ENCODE measurements at regions not wholly inside any gene's neighbourhood (a gene's known extent, or its start where the extent isn't known, plus 50 kb on each side); places are given as distances from the start of the nearest gene placed in this dataset.

- DNase-seq = no peak
- Histone ChIP-seq H3K9me3 (replicated peaks) (peaks cover 23% of the 10 kb centered on the region), H3K27ac (replicated peaks) (no peak overlapping the region), H3K4me1 (no peaks in the 10 kb centered on the region), H3K4me3 (no peak overlapping the region), H3K36me3 (no peaks in the 10 kb centered on the region), H3K27me3 (ENCODE audit: low read depth) (no peaks in the 10 kb centered on the region)
- TF ChIP-seq CTCF (IDR thresholded peaks at IDR 0.05; ENCODE audit: borderline replicate concordance) = no peak
- intact Hi-C loops (cut with micrococcal nuclease) = no loop called here
These were observed 187.9 kb upstream of the BTBD3 start for GRCh38 chr20:11729806-11730205.

- peaks cover 23% of the 10 kb centered on the region for H3K9me3 ChIP-seq (replicated peaks)
- no peak overlapping the region for H3K27ac ChIP-seq (replicated peaks)
- H3K4me3 ChIP-seq = no peak overlapping the region
- DNase-seq = no peak
- TF ChIP-seq CTCF (IDR thresholded peaks at IDR 0.05; ENCODE audit: borderline replicate concordance) = no peak
- intact Hi-C loops (cut with micrococcal nuclease) = no loop called here
- no peaks in the 10 kb centered on the region for H3K27me3 ChIP-seq (ENCODE audit: low read depth)
- H3K36me3 ChIP-seq = no peaks in the 10 kb centered on the region
- no peaks in the 10 kb centered on the region for H3K4me1 ChIP-seq
These were observed 183.3 kb upstream of the BTBD3 start for GRCh38 chr20:11734431-11734830.

GRCh38 chr20:11738852-11739251, 178.8 kb upstream of the BTBD3 start:
- Histone ChIP-seq H3K27ac (replicated peaks) (no peak overlapping the region), H3K9me3 (replicated peaks) (no peaks in the 10 kb centered on the region), H3K4me1 (no peaks in the 10 kb centered on the region), H3K4me3 (no peak overlapping the region), H3K36me3 (no peaks in the 10 kb centered on the region), H3K27me3 (ENCODE audit: low read depth) (no peaks in the 10 kb centered on the region)
- DNase-seq = no peak
- no peak for TF ChIP-seq CTCF (IDR thresholded peaks at IDR 0.05; ENCODE audit: borderline replicate concordance)
- intact Hi-C loops (cut with micrococcal nuclease) = no loop called here

- TF ChIP-seq CTCF (IDR thresholded peaks at IDR 0.05; ENCODE audit: borderline replicate concordance) = no peak
- Histone ChIP-seq H3K4me1 (no peaks in the 10 kb centered on the region), H3K27me3 (ENCODE audit: low read depth) (no peaks in the 10 kb centered on the region), H3K9me3 (replicated peaks) (no peaks in the 10 kb centered on the region), H3K36me3 (no peaks in the 10 kb centered on the region), H3K27ac (replicated peaks) (no peak overlapping the region), H3K4me3 (no peak overlapping the region)
- DNase-seq = no peak
- intact Hi-C loops (cut with micrococcal nuclease) = no loop called here
These were observed 176.7 kb upstream of the BTBD3 start for GRCh38 chr20:11740975-11741374.

GRCh38 chr20:11745145-11745544, 172.5 kb upstream of the BTBD3 start:
- Histone ChIP-seq H3K27me3 (ENCODE audit: low read depth) (no peaks in the 10 kb centered on the region), H3K4me1 (no peaks in the 10 kb centered on the region), H3K27ac (replicated peaks) (no peak overlapping the region), H3K4me3 (no peak overlapping the region), H3K36me3 (no peaks in the 10 kb centered on the region), H3K9me3 (replicated peaks) (no peaks in the 10 kb centered on the region)
- intact Hi-C loops (cut with micrococcal nuclease) = no loop called here
- TF ChIP-seq CTCF (IDR thresholded peaks at IDR 0.05; ENCODE audit: borderline replicate concordance) = no peak
- DNase-seq = no peak

GRCh38 chr20:11748436-11748835, 169.3 kb upstream of the BTBD3 start:
- Histone ChIP-seq H3K27me3 (ENCODE audit: low read depth) (no peaks in the 10 kb centered on the region), H3K36me3 (no peaks in the 10 kb centered on the region), H3K4me1 (no peaks in the 10 kb centered on the region), H3K9me3 (replicated peaks) (no peaks in the 10 kb centered on the region), H3K4me3 (no peak overlapping the region), H3K27ac (replicated peaks) (no peak overlapping the region)
- no peak for DNase-seq
- intact Hi-C loops (cut with micrococcal nuclease) = no loop called here
- no peak for TF ChIP-seq CTCF (IDR thresholded peaks at IDR 0.05; ENCODE audit: borderline replicate concordance)
